GM21723 (cell line): ENCODE measurements at regions not wholly inside any gene's neighbourhood (a gene's known extent, or its start where the extent isn't known, plus 50 kb on each side); places are given as distances from the start of the nearest gene placed in this dataset.

Experiments used
- ATAC-seq: cut with Tn5 transposase; IDR thresholded peaks from one replicate; pipeline ENCODE4 v1.9.1; 2021; ENCODE audit warnings: mild to moderate bottlenecking, moderate library complexity; ENCODE audit not compliant: unreplicated experiment

DNA sequence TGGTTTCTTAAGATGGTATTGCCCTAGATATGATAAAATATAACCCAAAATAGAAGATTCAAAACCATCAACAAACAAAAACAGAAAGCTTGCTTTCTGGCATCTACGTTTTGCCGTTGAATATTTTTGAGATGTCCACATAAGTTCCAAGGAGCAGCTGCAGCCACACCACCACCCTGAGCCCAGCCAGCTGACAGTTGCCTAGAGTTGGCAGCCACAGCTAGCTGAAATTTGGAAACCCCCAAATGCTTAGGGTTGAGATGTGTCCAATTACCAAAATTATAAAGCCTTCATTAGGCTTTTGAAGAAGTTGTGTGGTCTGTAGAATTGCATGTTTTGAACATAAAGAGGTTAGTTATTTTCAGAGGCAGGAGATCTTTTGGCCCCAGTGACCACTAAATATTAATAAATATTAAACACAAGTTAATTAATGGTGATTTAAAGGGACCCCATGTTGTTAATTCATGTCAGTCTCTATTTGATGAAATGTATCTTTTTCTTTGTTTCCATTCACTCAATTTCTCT, 118.1 kb upstream of the DTNA start:
- ATAC-seq, result no peak

DNA sequence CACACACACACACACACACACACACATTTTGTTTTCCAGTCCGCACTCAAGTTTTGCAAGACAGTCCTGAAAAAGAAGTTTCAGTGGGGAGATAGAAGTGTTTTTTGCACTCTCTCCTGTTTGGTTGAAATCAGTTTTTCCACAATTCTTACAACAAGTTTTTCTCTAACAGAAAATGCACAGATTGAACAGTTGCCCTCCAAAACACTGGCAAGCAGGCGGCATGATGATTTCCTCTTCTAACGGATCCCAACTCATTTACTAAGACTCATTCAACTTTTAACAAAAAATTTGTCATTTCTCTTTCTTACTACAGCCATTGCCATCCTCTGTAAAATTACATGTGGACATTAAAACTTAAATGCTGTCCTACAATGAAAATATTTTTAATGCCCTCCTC, 117.6 kb upstream of the DTNA start:
- ATAC-seq, result no peak

DNA sequence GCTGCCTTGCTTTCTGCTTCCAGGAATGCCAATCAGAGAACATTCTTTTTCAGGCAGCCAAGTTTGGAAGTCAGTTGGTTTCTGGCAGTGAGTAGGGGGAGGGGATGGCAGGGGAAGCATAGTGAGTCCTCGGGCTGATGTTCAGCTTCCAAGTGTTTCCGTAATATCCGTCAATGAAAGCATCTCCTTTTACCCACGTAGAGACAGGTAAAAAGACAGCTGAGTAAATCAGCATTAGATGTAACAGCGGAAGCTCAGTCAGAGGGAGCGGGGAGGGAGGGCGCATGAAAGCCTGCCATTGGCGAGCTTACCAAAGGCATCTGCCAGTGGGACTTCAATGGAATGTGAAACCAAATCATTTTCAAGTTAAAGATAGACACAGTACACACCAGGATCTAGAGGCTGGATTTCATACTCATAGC, 117.1 kb upstream of the DTNA start:
- ATAC-seq, result no peak

DNA sequence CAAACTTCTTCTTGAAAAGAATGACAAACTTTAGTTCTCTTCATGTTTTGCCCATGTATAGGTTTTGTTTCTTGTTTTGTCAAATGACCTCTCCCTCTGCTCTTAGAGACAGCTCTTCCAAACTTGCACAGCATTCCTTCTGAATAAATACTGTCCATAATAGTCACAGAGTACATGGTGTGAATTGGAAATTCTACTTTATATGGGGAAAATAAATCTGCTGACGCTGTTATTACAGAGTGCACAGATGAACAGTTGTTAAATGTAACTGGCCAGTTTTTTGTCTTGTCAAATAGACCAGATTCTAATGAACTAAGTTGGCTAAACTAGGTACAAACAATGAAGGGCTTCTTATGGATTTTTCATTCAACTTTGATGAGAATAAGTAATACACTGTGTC, 115.8 kb upstream of the DTNA start:
- no peak for ATAC-seq

DNA sequence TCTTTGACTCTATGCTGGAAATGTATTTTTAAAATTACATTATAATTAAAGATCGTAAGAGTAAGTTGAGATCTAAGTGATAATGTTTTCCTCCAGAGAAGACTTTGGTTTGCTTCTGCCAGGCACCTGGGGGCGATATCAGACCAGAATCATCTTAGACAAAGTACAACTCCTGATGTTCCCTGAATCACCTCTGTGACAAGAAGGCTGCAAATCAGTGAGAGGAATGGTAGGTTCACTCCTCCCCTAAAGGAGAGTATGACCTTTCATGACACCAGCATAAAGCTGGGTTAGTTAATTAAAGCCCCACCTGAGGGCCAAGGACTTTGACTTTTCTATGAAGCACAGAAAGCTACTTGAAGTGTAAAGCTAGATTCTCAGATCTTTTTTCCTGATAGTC, 114.4 kb upstream of the DTNA start:
- ATAC-seq, result no peak

DNA sequence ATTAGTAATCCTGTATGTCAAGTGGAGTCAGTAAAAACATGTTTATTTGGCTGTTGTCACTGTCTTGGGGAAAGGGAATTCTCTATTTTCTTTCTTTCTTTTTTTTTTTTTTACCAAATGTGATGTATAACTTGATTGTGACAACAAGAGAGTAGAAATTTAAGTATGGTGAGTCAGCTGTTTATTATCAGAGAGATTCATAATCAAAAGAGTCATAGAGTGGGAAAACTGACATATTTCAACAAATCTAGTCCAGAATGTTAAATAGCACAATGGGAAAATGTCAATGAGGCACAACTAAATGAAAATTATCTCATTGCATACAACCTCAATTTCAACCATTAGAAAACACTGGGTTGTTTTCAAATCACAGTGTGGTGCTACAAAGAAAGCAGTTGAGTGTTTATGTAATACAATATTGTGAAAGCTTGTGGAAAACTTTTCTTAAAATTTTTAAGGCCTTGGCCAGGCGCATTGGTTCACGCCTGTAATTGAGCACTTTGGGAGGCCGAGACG, 111.9 kb upstream of the DTNA start:
- no peak for ATAC-seq

DNA sequence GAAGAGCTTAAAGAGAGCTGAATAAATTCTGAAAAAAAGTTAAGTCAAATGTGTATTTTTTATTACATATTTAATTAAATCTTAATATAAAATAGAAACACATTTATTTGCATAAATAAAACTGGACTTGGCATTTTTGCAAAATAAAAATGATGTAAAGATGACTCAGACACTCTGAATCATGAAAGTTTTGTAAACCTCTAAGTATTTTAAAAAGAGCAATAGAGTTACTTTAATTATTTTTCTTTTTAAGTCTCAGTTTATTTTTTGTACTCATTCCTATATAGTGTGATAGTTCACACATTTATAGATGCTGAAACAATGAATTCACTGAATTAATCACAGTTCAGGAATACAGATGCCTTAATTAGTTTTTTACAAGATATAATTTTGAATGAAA, 109.9 kb upstream of the DTNA start:
- no peak for ATAC-seq

DNA sequence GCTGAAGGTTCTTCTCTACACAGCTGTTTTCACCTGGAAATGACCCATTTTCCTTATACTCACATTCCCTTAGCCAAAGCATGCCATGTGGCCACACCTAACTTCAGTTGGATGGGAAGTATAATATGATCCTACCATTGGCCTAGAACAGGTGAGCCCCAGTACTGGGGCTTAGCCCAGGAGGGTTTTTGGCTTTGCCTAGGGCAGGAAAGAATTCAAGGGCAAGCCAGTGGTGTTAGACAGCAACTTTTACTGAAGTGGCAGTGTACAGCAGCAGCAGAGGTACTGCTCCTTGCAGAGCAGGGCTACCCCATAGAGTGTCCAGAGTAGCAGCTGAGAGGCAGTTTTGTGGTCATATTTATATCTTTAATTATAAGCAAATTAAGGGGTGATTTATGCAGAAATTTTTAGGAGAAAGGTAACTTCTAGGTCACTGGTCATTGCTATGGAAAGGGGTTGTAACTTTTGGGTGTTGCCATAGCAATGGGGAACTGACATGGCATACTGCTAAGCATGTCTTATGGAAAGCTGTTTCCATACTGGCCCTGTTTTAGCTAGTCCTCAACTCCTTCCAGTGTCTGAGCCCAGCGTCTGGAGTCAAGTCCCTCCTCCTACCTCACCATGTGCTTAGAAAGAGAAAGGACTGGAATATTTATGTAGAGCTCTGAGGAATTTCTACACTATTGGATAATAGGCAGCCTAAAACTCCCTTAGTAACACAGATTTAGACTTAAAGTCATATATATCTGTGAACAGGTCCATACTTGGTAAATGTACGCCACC, 109.0 kb upstream of the DTNA start:
- no peak for ATAC-seq

DNA sequence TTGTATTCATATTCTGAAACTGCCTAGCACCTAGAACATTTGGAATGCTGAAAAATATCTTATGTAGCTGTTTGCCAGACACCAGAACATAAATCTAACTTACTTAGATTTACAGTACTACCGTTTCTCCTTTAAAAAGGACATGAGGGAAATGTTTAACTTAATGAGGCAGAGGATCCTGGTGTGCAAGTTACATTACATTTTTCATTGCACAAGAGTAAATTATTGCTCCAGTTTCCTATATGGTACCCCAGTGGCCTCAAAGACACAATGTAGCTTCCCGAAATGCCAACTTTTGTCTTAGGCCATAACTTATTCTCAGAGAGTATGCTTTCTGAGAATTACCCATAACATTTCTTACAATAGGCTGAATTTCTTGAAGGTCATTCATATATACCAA, 105.5 kb upstream of the DTNA start:
- ATAC-seq, result no peak

DNA sequence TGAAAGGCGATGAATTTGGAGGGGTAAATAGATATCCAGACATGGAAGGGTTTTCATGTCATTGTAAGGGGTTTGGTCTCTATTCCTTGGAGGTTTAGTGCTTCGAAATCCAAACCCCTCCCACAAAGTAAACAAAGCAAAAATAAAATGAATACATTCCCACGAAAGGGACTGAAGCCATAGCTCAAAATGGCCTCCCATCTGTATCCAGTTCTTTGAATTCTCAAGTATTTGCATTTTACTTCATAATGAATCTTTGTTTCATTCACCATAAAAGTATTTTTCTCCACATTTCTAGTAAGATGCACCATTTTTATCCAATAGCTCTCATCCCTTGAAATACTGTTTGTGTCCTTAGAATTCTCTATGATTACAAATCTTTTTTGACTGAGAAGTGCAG, 103.2 kb upstream of the DTNA start:
- no peak for ATAC-seq

DNA sequence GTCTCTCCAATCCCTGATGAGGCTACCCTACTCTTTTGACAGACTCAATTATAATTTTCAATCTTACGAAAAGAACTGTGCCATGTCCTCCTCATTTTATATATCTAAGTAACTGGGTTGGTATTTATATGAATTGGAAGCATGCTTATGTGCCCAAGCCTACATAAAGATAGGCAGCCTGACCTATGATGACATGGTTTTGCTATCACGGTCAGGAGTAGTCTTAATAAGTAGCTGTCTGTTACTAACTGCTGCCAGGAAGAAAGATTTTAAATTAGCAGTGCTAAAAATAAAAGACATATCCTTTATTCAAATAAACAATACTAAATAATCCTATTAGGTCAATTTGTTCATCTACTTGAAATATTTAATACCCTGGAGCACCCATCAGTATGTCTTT, 102.0 kb upstream of the DTNA start:
- ATAC-seq, result no peak

DNA sequence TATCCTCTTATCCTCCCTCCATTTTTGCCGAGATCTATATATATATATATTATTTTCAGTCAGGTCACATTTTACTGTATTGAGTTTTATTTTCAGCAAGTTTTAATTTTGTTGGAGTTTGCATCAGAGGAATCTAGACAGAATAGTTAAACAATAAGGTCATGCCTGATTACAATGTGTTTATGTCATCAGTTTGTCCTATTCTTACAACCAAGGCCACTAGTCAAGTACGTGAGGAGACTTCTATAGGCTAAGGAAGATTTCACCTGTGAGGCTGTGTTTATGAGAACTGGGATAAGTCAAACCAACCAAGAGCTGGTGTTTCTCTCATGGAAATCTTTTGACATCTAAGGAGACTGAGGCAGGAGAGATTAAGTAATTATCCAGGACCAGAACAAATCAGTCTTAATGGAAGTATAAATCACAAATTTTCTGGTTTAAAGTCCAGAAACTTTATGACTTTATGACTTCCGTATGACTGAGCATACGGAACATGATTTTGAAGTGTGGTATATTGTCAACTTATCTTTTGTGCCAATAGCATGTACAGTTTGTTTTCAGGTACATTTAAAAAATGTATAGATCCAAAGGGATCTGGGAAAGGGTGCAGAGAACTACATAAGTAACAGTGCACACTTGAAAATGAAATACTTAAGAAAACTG, 100.0 kb upstream of the DTNA start:
- ATAC-seq, result no peak

DNA sequence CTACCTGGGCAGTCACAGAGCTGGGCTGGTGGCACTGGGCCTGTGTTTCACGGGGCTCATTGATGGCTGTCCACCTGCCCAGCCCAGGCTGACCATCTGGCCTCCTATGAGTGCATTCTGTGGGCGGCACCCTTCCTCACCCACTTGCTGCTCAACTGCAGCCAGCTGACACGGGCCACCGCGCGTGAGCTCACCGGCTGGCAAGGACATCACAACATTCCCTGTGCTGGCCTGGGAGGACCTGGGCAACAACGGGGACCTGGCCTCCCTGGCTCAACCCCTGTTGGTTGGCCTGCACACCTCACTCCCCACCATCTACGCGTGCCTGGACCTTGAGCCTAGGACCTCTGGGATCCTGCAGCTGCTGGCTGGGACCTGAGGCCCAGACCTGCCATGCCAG, 98.2 kb upstream of the DTNA start:
- ATAC-seq, result no peak

DNA sequence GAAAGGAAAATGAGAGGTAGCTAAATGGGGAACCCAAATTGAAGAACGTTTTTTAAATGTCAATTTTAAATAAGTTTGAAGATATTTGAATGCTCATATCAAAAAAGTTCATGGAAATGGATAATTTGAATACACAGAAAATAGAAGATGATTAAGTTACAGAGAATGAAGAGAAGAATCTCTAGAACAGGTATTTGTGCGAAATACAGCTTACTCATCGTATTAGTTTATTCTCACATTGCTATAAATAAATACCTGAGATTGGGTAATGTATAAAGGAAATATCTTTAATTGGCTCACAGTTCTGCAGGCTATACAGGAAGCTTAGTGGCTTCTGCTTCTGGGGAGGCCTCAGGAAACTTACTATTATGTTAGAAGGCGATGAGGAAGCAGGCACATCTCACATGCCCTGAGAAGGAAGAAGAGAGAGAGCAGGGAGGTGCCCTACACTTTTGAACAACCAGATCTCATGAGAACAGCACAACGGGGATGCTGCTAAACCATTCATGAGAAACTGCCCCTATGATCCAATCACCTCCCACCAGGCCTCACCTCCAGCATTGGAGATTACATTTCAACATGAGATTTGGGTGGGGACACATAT, 89.7 kb upstream of the DTNA start:
- ATAC-seq, result no peak

DNA sequence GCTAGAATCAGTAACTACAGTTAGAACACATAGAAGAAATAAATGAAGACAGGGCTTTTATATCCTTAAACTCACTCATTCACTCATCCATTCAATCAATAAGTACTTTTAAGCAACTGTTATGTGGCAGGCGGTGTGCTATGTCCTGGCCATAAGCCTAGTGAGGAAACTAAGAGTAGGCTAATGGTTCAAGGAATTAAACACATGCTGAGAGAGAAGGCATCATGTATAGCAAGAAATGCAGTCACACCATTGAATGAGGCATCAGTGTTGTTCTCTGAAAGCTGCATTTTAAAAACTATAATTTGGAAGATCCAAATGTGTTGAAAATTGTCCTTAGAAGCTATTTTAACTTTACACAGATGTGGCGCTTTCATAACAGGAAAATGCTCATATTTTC, 86.5 kb upstream of the DTNA start:
- no peak for ATAC-seq

DNA sequence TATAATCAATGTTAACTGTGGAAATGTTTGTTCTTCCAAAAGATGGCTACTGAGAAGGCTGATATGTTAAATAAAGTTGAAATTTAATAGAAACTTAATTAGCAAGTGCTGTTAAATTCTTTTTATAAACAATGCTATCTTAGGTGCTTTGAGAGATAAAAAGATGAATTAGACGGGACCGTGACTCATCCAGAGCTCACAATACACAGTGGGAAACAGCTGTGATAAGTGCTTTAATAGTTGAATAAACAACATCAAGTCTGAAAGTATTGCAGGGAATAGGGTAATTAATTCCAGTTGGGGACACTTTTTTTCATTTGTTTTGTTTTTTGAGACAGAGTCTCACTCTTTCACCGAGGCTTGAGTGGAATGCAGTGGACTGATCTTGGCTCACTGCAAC, 85.5 kb upstream of the DTNA start:
- no peak for ATAC-seq

DNA sequence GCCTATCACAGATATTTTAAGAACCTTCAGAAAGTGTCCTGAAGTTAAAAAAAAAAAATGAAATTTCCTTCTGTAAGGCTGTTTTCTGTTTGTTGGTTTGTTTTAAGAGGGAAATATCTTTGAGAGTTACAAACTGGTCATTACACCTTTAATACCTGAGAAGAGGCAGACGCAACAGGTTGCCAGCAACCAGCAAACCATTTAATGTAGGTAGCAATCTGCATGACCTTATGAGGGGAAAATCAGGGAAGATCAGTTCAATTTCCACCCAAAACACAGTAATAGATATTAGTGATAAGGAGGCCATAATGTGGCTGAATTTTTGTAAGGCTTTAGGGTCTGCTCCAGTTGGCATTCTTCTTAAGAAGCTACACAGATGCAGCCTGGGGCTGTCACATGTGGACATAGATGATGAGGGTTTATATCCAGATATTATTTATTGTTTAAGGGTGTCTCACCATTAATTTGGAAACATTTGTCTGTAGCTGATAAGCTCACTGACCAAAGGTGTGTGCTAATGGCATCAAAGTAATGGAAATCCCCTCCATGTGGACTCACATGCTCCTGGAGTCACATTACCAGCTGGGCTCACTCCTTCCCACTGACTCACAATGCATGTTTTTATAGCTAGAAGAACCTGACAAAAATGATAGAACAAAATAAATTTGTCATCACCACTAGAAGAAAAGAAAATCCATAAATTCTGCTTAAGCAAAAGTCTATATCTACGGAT, 83.5 kb upstream of the DTNA start:
- no peak for ATAC-seq

DNA sequence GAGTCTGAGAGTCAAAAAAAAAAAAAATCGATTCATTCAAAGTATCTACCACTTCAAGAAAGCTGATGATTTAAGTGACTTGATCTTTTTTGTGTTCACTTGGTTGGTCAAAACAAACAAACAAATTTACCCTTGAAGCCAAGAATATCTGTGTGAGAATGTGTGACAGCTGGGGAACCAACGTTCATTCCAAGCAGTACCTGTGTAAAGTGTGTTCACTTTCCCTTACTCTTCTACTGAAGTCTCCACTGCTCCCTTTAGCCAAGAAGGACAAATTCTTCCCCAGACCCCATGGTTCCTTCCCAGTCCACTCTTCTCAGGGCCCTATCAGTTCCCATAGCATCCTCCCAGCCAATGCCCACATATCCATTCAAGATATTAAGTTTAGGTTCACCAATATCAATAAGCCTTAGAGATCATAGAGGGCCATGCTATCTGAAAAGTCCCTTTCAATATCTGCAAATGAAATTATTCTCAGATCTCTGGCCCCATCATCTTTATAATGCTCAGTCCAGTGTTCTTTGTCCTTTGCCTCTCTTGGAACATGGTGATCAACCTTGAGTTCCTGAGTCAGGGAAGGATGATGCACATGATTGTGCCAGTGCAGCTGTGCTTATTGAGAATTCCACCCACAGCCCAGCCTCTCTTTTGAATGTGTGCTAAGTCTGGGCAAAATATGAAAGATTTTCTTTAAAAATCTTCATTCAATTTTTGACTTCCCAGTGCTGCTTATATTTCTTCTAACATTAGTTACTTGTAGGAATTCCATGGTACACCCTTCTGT, 82.8 kb upstream of the DTNA start:
- ATAC-seq, result no peak

DNA sequence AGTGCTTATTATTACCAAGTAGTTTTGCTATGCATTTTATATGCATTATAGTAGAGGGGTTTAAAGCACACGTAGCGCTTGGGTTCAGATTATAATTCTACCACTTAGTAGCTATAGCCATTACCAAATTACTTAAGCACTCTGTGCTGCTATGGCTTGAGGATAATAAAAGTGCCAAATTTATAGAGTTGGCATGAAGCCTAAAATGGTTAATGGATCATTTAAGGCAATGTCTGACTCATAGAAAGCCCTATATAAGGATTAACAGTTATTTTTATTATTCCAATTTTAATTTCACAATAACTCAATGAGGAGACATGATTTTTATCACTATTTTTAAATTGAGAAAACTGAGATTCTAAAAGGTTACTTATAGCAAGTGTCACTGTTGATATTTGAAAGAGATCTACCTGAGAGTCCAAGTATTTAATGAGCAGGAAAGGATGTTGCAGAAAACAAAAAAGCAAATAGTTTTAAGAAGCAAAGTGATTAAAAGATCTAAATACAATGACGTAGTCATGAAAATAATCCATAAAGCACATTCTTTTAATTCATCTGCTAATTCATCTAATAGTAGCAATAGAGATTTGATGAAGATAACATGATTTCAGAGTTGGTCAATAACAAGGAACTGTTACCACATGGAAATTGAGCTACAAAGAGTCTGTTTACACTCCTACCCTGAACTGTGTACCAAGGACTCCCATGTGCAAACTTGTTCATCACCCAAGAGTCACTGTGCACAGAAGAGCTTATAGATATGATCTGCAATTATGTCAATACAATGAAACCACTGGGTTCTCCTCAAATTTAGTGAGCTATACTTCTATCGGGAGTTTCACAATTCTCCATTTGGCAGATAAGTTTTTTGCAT, 78.8 kb upstream of the DTNA start:
- no peak for ATAC-seq
